Hypothalamus (tissue), 51 donors: ENCODE measurements at regions not wholly inside any gene's neighbourhood (a gene's known extent, or its start where the extent isn't known, plus 50 kb on each side); places are given as distances from the start of the nearest gene placed in this dataset.
"Not testable (repeated sequence)": the region's sequence is repeated elsewhere in the genome, so short reads cannot be mapped to it uniquely, and the experiment has no call there.

ENCODE experiments used
- DNase-seq, 51 donors: peaks; one replicate each; lab custom pipeline; 2025; lab: John Stamatoyannopoulos, UW

DNA sequence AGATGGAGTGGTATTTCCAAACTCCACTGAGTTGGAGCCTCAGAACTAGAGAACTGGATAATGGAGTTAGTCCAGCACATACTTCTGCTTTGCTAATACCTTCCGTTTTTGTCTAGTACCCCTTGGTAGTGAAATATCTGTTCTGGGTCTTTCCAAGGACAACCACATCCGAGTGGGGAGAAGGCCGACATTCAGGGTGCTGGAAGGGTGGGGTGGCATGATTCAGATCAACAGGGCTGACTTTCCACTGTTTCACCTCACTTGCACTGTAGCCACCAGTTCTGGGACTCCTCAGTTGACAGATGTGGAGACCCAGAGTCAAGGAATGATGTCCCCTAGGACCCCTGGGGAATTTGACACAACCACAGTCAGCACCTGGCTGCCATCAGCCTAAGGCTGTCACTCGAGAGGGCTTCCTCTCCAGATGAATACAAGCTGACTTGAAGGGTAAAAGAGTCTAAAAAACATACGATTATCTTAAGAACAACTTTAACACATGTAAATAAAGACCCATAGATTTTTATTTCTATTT lies 84.8 kb upstream of the HNF1B start:
- DNase-seq, result no peak

DNA sequence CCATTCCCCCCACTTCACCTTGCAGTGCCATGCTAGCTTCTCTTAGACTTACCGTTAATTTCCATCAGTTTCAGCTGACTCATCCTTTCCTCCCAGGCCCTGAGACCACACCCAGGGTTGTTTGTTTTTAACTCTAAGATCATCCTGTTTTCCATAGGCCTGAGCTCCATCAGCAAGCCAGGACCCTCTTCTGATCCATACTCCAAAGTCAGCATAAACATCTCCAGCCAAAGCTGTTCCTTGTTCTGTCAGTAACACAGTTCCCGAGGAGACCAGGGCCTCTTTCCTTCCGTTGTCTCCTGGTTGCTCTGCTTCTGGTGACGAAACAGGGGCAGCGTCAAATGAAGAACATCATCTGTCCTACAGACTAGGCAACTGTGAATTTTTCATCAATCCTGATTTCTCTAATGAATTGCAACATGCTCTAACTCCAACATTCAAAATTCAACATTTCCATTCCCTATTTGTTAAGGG lies 83.8 kb upstream of the HNF1B start:
- DNase-seq, result no peak

DNA sequence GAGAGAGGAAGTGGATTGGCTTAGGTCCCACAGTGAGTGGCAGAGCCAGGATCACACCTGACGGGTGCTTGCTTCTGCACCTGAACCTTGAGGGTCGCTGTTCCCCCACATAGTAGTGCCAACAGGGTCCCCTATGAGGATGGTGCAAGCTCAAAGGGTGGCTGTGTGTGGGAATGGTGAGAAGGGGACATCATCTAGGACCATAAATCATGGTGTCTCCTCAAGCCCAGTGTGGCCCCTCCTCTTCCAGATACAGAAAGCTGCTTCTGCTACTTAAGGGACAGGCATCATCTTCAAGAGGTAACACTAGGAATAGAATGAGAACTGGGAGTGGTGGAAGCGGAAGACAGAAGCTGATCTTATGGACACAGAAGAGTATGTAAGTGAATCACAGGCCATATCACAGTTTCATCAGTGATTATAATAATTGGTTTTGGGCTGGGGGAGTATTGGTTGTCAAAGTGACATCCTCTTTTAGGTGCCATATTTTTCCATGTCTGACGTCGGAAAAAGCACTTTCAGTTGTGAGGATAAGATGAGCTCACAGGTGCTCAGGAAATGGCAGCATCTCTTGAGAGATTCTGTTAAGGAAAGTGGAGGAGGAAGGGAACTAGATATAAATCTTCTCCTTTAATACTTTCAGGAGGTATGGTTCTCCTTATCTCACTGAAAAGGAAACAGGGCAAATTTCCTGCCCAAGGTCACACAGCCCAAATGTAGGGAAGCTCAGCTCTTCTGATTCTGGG lies 83.2 kb upstream of the HNF1B start:
- DNase-seq, result no peak

DNA sequence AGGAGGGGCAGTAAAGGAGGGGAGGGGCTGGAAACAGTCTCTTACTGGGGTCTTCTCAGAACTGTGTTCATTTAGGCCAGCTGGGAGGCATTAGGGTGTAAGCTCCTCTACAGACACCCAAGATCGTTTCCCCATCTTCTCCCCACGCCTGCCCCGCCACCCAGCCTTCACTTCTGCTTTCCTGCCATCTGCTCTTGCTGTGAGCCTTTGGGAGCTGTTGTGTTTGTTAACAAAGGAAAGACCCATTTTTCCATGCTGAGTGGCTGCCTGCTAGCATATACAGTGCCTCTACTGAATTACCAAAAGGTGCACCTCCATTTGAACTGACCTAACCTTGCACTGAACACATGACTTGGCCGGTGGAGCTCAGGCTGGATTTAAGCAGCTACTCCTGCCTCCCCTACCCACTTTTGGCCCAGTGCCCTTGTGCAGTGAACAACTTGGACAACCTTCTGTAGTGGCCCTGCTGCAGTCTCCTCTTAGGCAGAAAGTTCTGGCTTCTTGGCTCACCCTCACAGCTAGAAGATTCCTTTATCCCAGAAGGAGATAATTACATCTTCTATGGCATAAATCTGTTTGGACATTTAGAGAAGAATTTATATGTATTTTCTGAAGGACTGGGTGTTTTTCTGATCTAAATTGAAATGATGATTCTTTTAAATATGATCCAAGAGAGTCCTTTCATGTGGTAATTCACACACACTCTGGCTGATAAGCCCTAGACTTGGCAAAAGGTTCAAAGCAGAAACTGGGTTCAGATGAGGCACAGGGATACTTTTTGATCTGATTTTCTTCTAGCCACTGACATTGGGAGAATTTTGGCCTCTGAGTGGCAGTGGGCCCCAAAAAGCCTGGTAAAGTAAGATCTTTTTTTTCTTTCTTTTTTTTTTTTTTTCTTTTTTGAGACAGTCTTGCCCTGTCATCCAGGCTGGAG lies 81.9 kb upstream of the HNF1B start:
- DNase-seq, result peak in 9 of 51 donors; percentile 6 to 20 (median 10)

DNA sequence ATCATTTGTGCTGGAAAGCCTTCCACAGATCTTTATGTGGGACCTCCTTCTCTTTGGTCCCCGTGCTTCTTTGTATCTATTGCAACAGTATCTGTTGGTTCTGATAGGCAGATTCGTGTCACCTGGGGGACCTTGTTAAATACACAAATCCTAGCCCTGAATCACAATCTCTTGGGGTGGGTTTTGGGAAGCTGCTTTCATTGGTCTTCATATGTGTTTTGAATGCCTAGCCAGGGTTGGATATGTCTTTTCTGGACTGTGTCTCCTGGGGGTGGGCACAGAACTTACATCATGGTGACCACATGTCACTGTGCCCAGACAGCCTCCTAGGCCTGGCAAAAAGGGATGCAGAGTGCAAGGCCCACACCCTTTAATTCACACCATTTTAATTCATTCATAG lies 81.0 kb upstream of the HNF1B start:
- no peak for DNase-seq

DNA sequence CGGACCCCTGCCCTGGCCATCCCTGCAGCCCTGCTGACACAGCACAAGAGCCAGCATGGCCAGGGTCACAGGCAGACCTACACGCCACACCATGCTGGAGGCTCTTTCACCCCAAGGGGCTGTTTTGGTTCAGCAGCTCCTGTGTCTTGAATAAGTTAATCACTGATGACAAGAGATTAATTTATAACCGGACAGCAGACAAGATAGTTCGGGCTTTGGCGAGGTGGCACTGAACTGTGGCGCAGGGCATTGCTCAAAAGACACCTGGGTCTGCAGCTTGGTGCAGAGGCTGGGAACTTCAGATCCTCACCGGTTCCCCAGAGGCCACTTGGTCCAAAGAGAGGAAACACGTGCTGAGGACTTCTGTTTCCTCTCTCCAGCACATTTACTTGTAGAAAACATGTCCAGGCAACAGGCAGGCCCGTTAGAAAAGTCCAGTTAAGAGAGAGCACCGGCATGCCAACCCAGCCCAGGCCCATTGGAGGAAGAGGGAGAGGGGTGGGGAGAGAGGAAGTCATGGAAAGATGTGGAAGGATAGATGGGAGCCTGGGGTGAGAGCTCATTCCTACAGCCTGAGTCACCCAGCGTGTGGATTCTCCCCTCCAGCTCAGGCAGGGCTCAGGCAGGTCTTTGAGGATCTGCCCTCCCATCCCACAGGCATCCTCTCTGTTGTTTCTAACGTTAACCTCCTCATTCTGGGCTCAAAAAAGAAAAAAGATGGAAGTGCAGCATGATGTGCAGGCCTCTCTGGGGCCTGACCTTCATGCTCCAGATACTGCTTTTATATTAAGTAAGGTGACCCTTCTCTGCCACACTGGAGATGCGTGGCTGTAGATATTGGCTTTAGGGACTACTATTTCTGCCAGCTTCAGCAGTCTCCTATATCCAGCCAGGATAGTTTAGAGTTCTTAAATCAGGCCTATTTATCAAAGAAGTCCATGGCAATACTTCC lies 80.0 kb upstream of the HNF1B start:
- DNase-seq, result no peak

DNA sequence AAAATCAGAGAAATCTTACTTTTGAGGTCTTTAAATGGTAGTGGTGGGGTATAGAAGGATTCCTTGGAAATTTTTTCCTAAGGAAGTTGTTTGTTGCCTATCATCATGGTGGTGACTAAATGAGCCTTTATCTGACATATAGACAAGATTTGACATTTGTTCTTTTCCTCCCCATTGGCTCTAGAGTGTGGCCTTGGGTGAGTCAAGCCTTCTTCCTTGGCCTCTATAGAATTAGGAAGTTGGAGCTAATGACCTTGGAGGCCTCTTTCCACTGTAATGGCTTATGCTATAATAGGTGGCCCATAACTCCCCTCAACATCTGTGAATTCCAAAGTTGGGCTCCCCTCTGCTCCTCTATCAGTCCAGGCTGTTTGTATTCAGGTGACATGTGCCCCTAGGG lies 79.1 kb upstream of the HNF1B start:
- DNase-seq, result no peak

DNA sequence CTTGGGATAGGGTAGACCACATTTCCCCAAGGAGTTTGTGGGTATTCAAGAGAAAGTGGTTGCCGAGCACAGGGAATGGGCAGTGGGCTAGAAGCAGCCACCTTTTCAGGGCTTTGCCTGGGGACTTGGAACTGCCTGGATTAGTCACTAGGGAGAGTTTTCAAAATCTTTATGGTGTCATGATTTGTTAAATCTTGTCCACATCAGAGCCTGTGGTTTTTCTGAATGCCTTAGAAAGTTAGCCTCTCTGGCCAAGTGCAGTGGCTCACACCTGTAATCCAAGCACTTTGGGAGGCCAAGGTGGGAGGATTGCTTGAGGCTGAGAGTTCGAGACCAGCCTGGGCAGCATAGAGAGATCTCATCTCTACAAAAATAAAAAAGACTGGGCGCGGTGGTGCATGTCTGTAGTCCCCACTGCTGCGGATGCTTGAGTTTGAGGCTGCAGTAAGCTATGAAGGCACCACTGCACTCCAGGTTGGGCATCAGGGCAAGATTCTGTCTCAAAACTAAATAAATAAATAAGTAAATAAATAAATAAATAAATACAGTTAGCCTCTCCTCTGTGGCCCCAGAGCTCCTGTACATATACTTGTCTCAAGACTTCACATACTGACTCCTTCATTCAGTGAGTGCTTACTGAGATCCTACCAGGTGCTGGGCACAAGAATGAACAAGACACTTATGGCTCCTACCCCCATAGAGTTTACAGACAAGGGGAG lies 76.3 kb upstream of the HNF1B start:
- no peak for DNase-seq

DNA sequence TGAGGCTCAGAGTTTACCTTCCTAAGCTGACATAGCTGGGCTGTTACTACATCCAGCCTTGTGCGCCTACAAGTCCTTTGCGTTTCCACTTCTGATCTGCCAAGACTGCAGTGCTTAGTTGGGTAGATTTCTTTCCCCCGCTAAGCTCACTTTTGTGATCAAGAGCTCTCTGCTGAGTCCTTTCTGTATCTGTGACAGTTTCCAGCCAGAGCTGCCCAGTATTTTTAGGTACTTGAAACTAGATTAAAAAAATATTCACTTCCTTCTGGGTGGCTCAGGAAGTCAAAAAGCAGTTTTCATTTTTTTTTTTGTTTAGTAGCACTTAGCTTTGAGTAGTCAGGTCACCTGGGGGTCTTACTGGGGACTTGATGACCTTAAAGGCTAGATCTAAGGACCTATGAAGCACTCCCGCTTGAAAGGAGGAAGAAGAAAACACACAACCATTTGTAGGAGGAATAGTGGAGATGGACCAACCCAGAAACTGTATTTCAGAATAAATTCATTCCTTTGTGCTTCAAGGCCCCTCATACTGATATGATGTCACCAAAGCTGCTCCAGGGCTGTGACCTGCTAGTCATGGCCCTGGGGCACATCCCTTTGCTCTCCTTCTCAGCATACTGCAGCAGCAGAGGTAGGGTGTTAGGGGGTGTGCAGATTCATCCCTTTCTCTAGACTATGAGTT lies 75.6 kb upstream of the HNF1B start:
- DNase-seq, result no peak

DNA sequence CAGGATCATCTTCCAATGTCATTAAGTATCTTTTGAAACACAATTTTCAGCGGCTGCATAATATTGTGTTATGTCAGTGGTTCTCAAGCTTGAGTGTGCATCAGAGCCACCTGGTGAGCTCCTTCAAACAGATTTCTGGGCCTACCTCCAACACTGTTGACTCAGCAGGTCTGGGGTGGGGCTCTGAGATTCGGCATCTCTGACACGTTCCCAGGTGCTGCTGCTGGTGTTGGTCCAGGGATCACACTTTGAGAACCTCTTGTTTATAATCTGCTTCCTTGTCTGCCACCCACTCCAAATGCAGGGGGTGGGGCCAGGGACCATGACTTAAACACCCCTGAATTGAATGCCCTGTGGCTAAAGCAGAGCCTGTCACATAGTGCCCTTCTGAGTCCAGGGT lies 73.8 kb upstream of the HNF1B start:
- DNase-seq, result no peak

DNA sequence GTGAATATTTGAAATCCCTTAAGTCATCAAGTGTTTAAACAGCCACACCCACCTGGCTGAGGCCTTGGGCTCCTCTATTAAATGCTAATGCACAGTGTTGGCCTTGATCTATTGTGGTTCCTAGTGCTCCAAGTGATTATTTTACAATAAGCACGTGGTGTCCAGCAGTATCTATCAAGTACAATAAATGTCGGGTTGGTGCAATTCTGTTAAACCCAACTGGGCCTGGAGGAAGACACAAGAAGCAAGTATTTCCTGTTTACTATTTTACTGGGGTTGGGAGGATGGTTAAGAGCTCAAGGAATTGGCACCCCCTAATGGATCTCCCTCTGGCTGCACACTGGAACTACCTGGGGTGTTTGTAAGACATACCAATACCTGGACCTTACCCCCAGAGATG lies 72.1 kb upstream of the HNF1B start:
- no peak for DNase-seq

DNA sequence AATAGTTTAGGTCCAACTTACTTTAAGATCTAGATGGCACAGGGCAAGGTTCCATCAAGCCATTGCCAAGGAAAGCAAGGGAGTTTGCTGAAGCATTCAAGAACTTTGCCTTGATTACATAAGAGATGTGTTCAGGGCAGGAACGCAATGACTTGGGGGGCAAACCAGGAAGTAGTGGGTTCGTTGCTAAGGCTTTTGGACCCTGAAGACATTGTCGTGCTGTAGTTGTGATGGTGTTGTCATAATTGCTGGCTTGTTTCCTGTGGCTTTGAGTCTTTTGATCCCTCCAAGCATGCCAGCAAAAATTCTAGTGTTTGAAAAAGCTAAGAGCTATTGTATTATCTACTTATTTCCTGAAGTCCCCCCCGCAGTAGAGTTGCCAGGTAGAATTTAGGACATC lies 70.7 kb upstream of the HNF1B start:
- DNase-seq, result no peak

DNA sequence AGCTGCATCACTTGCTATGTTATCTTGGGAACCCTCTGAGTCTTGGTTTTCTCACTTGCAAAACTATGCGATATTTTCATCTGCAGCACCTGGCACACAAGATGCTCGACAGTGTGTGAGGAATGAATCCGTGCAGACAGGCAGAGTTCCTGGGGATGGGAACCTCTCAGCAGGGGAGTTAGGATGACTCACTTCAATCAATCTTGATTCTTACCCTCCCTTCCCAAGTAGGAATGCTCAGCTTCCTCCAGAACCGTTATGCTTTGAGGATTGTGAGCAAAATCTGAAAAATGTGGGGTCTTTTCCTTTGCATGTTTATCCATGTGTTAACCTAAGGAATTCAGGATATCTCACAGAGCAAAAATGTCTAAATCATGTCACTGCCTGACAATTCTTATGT lies 68.9 kb upstream of the HNF1B start:
- peak in 1 of 51 donors; percentile 12 for DNase-seq

DNA sequence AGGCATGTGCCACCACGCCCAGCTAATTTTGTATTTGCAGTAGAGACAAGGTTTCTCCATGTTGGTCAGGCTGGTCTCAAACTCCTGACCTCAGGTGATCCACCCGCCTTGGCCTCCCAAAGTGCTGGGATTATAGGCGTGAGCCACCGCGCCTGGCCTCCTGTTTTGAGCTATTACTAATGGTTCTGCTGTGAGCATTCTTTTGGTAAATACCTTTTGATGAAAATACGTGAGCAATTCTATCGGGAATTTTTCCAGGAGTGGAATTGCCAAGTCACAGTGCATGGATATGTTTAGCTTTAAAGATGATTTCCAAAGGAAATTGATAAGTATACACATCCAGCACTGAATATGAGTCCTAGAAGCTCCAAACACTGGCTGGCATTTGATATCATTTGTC lies 64.0 kb upstream of the HNF1B start:
- not testable (repeated sequence) for DNase-seq

DNA sequence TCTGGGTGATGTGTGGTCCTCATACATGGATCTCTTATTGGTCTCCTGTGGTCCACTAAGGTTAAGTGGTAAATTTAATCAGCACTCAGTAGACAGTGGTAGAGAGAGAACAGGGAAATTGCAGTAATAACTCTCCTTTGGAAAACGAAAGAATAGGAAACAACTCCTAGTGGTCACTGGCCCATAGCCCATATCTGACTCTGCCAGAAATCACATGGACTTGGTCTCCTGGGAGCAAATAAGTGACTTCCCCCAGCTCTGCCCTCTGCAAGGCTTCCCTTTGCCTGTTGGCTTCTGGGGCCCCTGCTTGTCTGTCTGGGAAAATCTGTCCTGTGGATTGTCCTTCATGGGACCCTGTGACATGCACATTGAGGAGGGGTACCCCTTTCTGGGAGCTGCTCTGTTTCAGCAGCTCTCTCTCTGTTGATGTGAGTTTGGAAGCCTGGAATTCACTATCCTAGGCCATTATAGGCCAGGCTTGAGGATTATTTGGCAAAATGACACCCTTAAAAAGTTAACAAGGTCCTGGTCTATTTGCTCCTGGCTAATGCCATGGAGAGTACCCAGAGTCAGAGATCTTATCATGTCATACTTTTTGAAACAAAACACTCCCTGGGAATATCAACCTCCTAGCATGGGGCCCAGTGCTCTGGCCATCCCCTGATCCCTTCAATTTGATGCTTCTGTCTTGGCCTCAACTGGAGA lies 58.0 kb upstream of the HNF1B start:
- DNase-seq, result peak in 3 of 51 donors; percentile 7 to 14 (median 13)

DNA sequence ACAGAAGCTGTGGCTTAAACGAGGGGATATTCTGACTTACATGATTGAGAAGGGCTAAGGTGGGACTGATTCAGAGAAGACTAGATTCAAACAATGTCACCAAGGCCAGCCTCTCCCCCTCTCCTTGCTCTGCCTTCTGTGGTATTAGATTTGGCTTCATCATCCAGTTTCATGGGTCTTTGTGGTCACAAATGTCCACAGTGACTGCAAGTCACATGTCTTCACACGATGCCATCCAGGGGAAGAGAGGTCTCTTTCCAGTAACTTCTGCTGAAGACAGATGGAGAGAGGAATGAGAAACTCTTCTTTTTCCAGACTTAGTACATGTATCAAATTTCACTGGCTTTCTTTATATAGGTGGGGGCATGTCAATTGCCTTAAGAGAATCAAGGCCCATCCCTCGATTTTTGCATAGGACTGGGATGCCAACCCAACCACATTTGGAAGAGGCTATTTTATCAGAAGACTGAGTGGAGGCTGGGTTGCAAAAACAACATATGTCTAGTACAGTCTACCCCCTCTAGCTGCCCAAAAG lies 57.3 kb upstream of the HNF1B start:
- DNase-seq, result no peak

DNA sequence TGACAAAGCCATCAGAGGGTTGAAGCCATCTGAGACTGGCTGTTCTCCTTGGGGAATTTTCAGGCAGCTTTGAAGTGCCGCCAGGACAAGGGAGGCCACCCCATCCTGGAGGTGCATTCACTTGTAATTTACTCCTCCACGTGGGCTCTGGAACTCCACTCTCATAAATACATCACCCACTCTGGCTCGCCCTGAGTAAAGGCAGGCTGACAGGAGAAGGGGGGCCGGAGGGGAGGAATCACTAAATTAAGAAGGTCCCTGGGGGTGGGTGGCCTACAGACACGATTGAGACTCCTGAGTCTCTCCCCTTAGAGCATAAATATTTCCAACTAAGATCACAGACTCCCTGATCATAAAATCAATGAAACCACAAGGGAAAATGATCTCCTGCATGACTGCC lies 56.3 kb upstream of the HNF1B start:
- DNase-seq, result no peak

DNA sequence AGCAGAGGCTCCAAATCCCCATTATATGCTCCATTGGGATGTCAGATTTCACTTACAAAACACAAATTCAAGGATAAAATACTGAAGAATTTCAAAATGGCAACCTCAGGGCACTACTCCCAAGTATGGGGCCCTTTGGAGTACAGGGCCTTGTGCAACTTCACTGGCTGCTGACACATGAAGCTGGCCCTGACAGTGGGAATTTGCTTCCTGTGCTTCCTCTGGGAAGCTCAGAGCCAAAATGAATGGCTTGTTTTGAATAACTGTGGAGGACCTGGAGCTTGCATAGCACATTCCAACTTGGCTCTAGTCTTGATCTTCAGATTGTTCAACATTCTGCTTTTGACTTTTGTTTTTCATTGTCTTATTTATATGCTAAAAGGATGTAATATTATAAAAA lies 52.3 kb upstream of the HNF1B start:
- DNase-seq, result no peak
